ENCODE measurements at regions not wholly inside any gene's neighbourhood (a gene's known extent, or its start where the extent isn't known, plus 50 kb on each side); places are given as distances from the start of the nearest gene placed in this dataset.

DNA sequence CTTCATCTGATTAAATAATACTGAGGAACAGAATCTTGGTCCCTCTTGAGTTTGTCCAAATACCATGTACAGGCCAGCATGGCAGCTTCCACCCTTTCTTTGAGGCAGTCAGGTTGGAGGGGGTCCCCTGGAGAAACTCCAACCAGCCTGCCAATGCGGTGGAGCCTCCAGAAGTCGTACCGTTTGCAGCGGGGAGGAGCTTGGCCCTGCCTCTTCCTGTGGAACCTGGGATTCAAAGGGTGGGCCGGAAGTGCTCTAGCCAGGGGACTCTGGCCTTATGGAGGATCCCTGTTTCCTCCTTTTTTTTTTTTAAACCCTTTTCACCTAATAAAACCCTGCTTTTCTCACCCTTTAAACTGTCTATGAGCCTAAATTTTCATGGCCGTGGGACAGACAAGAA lies 216.3 kb upstream of the ZNF608 start:
- TF ChIP-seq, protein P1, sequence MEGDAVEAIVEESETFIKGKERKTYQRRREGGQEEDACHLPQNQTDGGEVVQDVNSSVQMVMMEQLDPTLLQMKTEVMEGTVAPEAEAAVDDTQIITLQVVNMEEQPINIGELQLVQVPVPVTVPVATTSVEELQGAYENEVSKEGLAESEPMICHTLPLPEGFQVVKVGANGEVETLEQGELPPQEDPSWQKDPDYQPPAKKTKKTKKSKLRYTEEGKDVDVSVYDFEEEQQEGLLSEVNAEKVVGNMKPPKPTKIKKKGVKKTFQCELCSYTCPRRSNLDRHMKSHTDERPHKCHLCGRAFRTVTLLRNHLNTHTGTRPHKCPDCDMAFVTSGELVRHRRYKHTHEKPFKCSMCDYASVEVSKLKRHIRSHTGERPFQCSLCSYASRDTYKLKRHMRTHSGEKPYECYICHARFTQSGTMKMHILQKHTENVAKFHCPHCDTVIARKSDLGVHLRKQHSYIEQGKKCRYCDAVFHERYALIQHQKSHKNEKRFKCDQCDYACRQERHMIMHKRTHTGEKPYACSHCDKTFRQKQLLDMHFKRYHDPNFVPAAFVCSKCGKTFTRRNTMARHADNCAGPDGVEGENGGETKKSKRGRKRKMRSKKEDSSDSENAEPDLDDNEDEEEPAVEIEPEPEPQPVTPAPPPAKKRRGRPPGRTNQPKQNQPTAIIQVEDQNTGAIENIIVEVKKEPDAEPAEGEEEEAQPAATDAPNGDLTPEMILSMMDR (IDR thresholded peaks at IDR 0.05): no peak
- no peak for TF ChIP-seq EP300 (IDR thresholded peaks at IDR 0.05)

All from suprapubic skin (tissue), 3 donors.